Cardiac fibroblast (primary cell): ENCODE measurements at regions not wholly inside any gene's neighbourhood (a gene's known extent, or its start where the extent isn't known, plus 50 kb on each side); places are given as distances from the start of the nearest gene placed in this dataset.

Source experiments
- DNase-seq, 2 donors: peaks; one replicate each; pipeline versions ENCODE4 v3.0.0 to v3.0.0-alpha.2; 2010; ENCODE audit warnings: low read depth in 2 of 2
- H3K4me3 ChIP-seq, 2 donors: replicated peaks in 1 of 2; 1 replicate in 1 of 2; 2 replicates in 1 of 2; pipeline ENCODE4 v1.5.1; 2011; ENCODE audit warnings: low read depth in 2 of 2, low read length in 2 of 2, mild to moderate bottlenecking in 2 of 2, moderate library complexity in 1 of 2
- CTCF ChIP-seq: IDR thresholded peaks from one replicate; pipeline ENCODE4 v1.5.1; 2011; ENCODE audit warnings: low read depth, mild to moderate bottlenecking, low read length, inconsistent platforms

GRCh38 chr5:106423109-106423897, 1247.4 kb downstream of the EFNA5 start:
- no peak for DNase-seq
- no peak overlapping the region for H3K4me3 ChIP-seq
- no peak for TF ChIP-seq CTCF

- no peak for TF ChIP-seq CTCF
- no peak for DNase-seq
- no peak overlapping the region for H3K4me3 ChIP-seq
Observed at GRCh38 chr5:106420102-106420501, 1250.6 kb downstream of the EFNA5 start.

GRCh38 chr5:106418196-106418595, 1252.5 kb downstream of the EFNA5 start:
- DNase-seq, result no peak
- TF ChIP-seq CTCF, result no peak
- no peak overlapping the region for H3K4me3 ChIP-seq

GRCh38 chr5:106417566-106417965, 1253.2 kb downstream of the EFNA5 start:
- no peak for DNase-seq
- H3K4me3 ChIP-seq, result no peak overlapping the region
- TF ChIP-seq CTCF, result no peak

GRCh38 chr5:106417163-106417562, 1253.6 kb downstream of the EFNA5 start:
- no peak overlapping the region for H3K4me3 ChIP-seq
- no peak for DNase-seq
- TF ChIP-seq CTCF, result no peak

GRCh38 chr5:106415541-106415940, 1255.2 kb downstream of the EFNA5 start:
- DNase-seq, result peak; percentile 19 to 67
- no peak overlapping the region for H3K4me3 ChIP-seq
- TF ChIP-seq CTCF, result no peak

GRCh38 chr5:106414342-106414741, 1256.4 kb downstream of the EFNA5 start:
- no peak for DNase-seq
- no peak for TF ChIP-seq CTCF
- H3K4me3 ChIP-seq, result no peak overlapping the region
